OCI-LY7 (cell line): ENCODE measurements at regions not wholly inside any gene's neighbourhood (a gene's known extent, or its start where the extent isn't known, plus 50 kb on each side); places are given as distances from the start of the nearest gene placed in this dataset.

Experiments used
- BruUV-seq: library from RNA; stranded (reverse); fragments of 400-500 nt; replicated peaks from 2 replicates; lab custom pipeline; 2021; lab: Mats Ljungman, UMichigan
- CTCF ChIA-PET: fragments of 300-600 bp; sonication (Branson Sonifier 250); formaldehyde crosslinking; loops from one replicate; lab custom pipeline; 2022; ENCODE audit warnings: antibody characterized with exemption; ENCODE audit not compliant: unreplicated experiment; lab: Charles Lee
- POLR2A ChIA-PET: fragments of 300-600 bp; sonication (Branson Sonifier 250); formaldehyde crosslinking; loops from one replicate; lab custom pipeline; 2022; ENCODE audit warnings: antibody characterized with exemption; lab: Charles Lee
- DNase-seq: peaks from one replicate; pipeline ENCODE4 v3.0.0-alpha.2; 2015; ENCODE audit warnings: low spot score
- H2AFZ ChIP-seq: fragments of 200-600 bp; sonication (generic), shearing (Covaris generic); 2 replicates; pipeline ENCODE4 v1.6.1; 2014; ENCODE audit warnings: mild to moderate bottlenecking, antibody characterized with exemption, low read length, moderate library complexity
- H3K27ac ChIP-seq: fragments of 200-600 bp; sonication (generic); 2 replicates; pipeline ENCODE4 v1.5.1; 2014; ENCODE audit warnings: mixed run types, low read depth, mild to moderate bottlenecking, moderate library complexity, low read length, inconsistent platforms; ENCODE audit not compliant: poor library complexity, severe bottlenecking
- H3K36me3 ChIP-seq: fragments of 200-600 bp; sonication (generic); 2 replicates; pipeline ENCODE4 v1.6.1; 2014; ENCODE audit warnings: mild to moderate bottlenecking, antibody characterized with exemption, low read length, moderate library complexity, mixed read lengths; ENCODE audit not compliant: insufficient read depth
- H3K4me1 ChIP-seq: fragments of 200-600 bp; sonication (generic); 2 replicates; pipeline ENCODE4 v1.5.1; 2014; ENCODE audit warnings: mild to moderate bottlenecking, low read length; ENCODE audit not compliant: insufficient read depth, poor library complexity, severe bottlenecking
- H3K4me2 ChIP-seq: fragments of 200-600 bp; sonication (generic); 2 replicates; pipeline ENCODE4 v1.6.1; 2014; ENCODE audit warnings: mild to moderate bottlenecking, low read length
- H3K4me3 ChIP-seq: fragments of 200-600 bp; sonication (generic); 2 replicates; pipeline ENCODE4 v1.5.1; 2014; ENCODE audit warnings: mild to moderate bottlenecking, low read depth, low read length; ENCODE audit not compliant: poor library complexity, severe bottlenecking
- H3K79me2 ChIP-seq: fragments of 200-600 bp; sonication (generic); 2 replicates; pipeline ENCODE4 v1.6.1; 2016; ENCODE audit warnings: low read depth, mild to moderate bottlenecking, low read length, moderate library complexity, mixed read lengths; ENCODE audit not compliant: insufficient read depth
- H3K9me2 ChIP-seq: fragments of 200-600 bp; sonication (generic); 2 replicates; pipeline ENCODE4 v1.6.1; 2016; ENCODE audit warnings: mild to moderate bottlenecking, low read length, mixed read lengths; ENCODE audit not compliant: insufficient read depth
- H3K9me3 ChIP-seq: fragments of 200-600 bp; sonication (generic); 2 replicates; pipeline ENCODE4 v1.6.1; 2014; ENCODE audit warnings: mild to moderate bottlenecking, mixed run types, low read length, mixed read lengths
- H4K20me1 ChIP-seq: fragments of 200-600 bp; sonication (generic); 2 replicates; pipeline ENCODE4 v1.6.1; 2014; ENCODE audit warnings: mild to moderate bottlenecking, antibody characterized with exemption, low read length, moderate library complexity, mixed read lengths; ENCODE audit not compliant: insufficient read depth
- EZH2phosphoT487 ChIP-seq: fragments of 200-600 bp; sonication (generic); IDR thresholded peaks from 2 replicates; pipeline ENCODE4 v1.6.1; 2018; ENCODE audit warnings: low read depth, borderline replicate concordance, mild to moderate bottlenecking, mixed run types, antibody characterized with exemption, low read length, moderate library complexity, mixed read lengths
- intact Hi-C: fragments of 100-400 bp; cut with micrococcal nuclease; formaldehyde crosslinking; loops from one replicate; pipeline ENCODE4 v1.10.0; 2022; ENCODE audit not compliant: unreplicated experiment
- TF ChIP-seq, protein P1 (sequence below): fragments of 200-600 bp; sonication (generic); conservative IDR thresholded peaks from 2 replicates; pipeline ENCODE4 v1.5.1; 2014; ENCODE audit warnings: mild to moderate bottlenecking, antibody characterized with exemption, low read length, moderate library complexity, mixed read lengths

DNA sequence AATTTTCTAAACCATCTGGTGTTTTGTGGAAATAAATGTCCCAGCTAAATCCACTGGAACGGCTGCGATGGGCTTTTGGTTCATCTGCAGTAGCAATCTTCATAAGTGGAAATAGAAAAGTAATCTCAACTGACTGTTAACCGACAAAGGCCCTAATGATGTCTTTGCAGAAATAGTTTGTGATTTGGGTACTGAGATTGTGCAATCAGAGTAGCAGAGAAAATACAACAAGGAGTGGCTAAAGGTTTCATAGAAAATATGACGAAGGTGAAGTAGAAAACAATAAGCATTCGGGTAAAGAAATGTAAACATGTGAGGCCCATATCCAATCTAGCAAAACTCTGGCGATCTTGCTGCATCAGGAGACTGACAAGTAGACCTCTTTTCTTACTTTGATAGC, 262.6 kb upstream of the MCTP2 start:
- Histone ChIP-seq H2AFZ (no peak overlapping the region), H3K4me1 (no peaks in the 10 kb centered on the region), H4K20me1 (no peaks in the 10 kb centered on the region), H3K79me2 (no peaks in the 10 kb centered on the region), H3K36me3 (no peaks in the 10 kb centered on the region), H3K9me2 (no peaks in the 10 kb centered on the region), H3K4me3 (no peak overlapping the region), H3K4me2 (no peak overlapping the region), H3K27ac (no peak overlapping the region), H3K9me3 (no peaks in the 10 kb centered on the region)
- no peak for TF ChIP-seq EZH2phosphoT487
- TF ChIP-seq, protein P1, sequence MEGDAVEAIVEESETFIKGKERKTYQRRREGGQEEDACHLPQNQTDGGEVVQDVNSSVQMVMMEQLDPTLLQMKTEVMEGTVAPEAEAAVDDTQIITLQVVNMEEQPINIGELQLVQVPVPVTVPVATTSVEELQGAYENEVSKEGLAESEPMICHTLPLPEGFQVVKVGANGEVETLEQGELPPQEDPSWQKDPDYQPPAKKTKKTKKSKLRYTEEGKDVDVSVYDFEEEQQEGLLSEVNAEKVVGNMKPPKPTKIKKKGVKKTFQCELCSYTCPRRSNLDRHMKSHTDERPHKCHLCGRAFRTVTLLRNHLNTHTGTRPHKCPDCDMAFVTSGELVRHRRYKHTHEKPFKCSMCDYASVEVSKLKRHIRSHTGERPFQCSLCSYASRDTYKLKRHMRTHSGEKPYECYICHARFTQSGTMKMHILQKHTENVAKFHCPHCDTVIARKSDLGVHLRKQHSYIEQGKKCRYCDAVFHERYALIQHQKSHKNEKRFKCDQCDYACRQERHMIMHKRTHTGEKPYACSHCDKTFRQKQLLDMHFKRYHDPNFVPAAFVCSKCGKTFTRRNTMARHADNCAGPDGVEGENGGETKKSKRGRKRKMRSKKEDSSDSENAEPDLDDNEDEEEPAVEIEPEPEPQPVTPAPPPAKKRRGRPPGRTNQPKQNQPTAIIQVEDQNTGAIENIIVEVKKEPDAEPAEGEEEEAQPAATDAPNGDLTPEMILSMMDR: no peak
- ChIA-PET CTCF (no interaction called here), POLR2A (interaction anchor here (0.7 kb wide), 1 partner anchor 516 kb away, joined by 4 read pairs; no protein-coding TSS in a partner anchor)
- DNase-seq: no peak
- intact Hi-C loops: no loop called here
- no TSS peak for BruUV-seq

DNA sequence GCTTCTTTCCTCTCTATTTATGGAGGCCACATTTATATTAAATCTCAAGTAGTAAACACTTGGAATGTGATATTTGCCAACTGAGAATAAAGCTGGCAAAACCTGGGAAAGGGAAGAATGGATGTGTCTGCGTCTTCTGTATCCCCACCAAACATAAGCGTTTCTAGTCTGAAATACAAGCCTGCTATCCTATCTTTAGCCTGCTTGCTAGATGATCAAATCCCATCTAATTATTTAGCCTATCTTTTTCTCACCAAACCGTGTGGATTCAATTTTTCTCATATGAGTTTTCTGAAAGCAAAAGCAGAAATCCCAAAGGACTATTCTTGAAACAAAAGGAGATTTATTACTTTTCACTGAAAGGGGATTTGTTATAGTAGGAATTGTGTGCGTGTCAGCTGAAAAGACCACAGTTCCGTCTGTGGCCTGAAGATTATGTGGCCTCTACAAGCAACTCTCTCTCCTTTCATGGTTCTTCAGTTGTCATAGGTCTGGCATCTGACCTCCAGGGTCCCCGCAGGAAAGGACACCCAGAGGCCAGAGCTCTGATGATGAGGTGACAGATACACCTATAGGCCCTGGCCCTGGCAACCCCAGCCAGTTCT, 266.0 kb upstream of the MCTP2 start:
- H3K4me1 ChIP-seq: no peaks in the 10 kb centered on the region
- no peak for TF ChIP-seq EZH2phosphoT487
- TF ChIP-seq, protein P1: no peak
- POLR2A ChIA-PET: no interaction called here
- intact Hi-C loops: no loop called here
- CTCF ChIA-PET: no interaction called here
- H3K9me3 ChIP-seq: no peaks in the 10 kb centered on the region
- H3K79me2 ChIP-seq: no peaks in the 10 kb centered on the region
- H3K27ac ChIP-seq: no peak overlapping the region
- H4K20me1 ChIP-seq: no peaks in the 10 kb centered on the region
- no peak overlapping the region for H3K4me3 ChIP-seq
- BruUV-seq: no TSS peak
- DNase-seq: no peak
- no peak overlapping the region for H3K4me2 ChIP-seq
- H3K36me3 ChIP-seq: no peaks in the 10 kb centered on the region
- H2AFZ ChIP-seq: no peak overlapping the region
- H3K9me2 ChIP-seq: no peaks in the 10 kb centered on the region

DNA sequence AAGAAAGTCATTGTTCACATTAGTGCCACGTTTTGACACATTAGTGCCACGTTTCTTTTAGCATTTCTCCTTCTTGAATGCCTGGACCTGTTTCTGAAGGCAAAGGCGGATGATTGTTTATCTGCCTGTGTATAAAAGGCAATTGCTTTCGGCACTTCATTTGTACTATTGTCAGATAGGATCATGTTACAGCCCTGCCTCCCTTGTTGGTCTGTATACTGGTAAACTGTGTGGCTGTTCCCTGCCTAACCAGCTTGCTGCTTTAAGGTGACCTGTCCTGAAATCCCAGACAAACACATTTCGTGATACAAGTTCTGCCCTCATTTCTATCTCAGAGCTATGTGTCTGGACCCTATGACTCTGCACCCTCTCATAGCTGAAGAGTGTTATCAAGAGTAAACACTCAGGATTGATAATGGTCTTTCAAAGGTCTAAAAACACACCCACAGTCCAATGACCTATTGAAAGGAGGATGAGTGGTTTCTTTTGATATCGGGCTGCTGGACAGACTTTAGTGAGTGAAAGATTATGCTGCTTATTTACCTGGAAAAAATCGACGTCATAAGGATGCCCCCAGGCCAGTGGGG, 276.3 kb upstream of the MCTP2 start:
- H3K4me2 ChIP-seq: no peak overlapping the region
- H4K20me1 ChIP-seq: no peaks in the 10 kb centered on the region
- DNase-seq: no peak
- no peak overlapping the region for H3K27ac ChIP-seq
- no peaks in the 10 kb centered on the region for H3K36me3 ChIP-seq
- no peak overlapping the region for H2AFZ ChIP-seq
- ChIA-PET CTCF (no interaction called here), POLR2A (interaction anchor here (0.6 kb wide), 1 partner anchor 558 kb away, joined by 3 read pairs; no protein-coding TSS in a partner anchor)
- H3K9me2 ChIP-seq: no peaks in the 10 kb centered on the region
- H3K79me2 ChIP-seq: no peaks in the 10 kb centered on the region
- H3K4me1 ChIP-seq: no peaks in the 10 kb centered on the region
- no TSS peak for BruUV-seq
- H3K9me3 ChIP-seq: no peaks in the 10 kb centered on the region
- no peak for TF ChIP-seq EZH2phosphoT487
- no peak overlapping the region for H3K4me3 ChIP-seq
- intact Hi-C loops: no loop called here
